HG03521 (cell line): ENCODE measurements at regions not wholly inside any gene's neighbourhood (a gene's known extent, or its start where the extent isn't known, plus 50 kb on each side); places are given as distances from the start of the nearest gene placed in this dataset.

Experiments used
- ATAC-seq: cut with Tn5 transposase; IDR thresholded peaks from one replicate; pipeline ENCODE4 v1.9.1; 2021; ENCODE audit warnings: mild to moderate bottlenecking, moderate library complexity; ENCODE audit not compliant: unreplicated experiment

DNA sequence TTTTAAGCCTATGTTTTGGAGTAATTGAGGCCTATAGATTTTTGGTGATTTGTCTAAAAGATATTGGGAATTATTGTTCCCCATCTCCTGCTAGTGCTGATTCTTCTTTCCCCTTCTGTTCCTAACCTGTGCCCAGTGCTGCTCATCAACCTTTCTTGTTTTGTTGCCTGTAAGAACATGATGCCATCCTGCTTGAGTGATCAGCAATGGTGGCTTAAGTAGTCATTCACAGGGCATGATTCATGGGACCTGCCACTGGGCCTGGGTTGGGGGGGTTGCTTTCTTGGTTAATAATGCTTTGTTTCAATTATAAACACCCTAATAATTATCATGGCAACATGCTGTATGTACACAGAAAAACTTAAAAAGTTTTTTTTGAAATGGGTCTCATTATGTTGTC, 562.9 kb upstream of the SETBP1 start:
- ATAC-seq = no peak

DNA sequence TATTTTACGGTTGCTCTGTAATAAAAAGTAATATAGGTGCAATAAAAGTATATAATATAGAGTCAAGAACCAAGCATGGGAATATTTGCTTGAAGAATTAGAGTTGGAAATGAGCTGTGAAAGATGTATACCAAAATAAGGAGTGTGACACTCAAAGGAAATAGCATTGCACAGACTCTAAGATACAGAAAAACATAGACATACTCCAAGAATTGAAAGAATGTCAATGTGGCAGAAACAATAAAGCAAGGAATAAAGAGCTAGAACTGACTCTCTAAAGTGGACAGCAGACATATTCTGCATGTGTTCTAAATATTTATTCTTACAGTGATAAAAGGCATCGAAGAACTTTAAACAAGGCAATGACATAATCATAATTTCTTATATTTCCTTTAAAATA, 561.1 kb upstream of the SETBP1 start:
- no peak for ATAC-seq

DNA sequence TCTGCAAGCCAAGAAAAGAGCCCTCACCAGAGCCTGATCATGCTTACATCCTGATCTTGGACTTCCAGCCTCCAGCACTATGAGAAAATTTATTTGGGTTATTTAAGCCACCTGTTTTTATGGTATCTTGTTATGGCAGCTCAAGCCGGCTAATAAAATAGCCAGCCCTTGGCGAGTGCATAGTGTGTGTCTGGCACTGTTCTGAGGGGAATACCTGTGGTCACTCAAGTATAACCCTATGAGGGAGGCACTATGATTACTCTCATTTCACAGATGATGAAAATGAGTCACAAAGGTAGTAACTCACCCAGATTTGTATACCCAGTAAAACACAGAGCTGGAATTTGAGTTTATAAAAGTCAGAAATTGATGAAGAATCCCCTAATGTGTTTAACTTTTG, 556.9 kb upstream of the SETBP1 start:
- ATAC-seq = no peak

DNA sequence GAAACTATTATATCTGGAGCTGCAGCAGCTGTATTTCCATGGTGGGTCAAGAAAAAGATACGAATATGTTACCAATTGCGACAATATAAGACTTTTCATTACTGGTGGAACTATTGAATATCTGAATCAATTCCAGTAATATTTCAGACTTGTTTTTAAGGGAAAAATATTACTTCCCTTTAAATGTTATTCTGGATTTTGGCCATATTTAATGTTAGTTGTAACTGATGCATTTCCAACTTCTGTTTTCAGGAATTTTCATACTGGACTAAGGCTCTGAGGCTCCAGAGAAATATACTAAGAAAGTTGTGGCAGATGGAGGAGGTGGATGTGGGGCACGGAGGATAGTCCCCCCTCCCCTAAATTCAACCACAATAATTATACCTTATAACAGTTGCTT, 555.2 kb upstream of the SETBP1 start:
- no peak for ATAC-seq

DNA sequence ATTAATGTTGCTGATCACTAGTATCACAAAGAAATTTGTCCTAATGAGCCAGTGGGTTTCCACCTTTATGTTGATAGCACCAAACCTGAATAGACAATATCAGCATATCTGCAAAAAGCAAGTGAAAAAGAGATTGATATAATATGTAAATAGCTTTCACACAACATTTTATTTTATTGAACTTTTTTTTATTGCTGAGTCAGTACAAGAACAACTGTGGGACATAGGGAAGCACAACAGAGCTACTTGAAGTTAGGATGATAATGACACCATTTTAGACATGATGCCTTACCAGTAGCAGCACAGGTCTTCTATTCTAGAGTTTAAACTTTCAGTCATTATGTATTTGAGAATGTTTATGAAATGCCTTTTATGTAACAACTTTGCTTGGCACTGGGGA, 554.1 kb upstream of the SETBP1 start:
- ATAC-seq = no peak

DNA sequence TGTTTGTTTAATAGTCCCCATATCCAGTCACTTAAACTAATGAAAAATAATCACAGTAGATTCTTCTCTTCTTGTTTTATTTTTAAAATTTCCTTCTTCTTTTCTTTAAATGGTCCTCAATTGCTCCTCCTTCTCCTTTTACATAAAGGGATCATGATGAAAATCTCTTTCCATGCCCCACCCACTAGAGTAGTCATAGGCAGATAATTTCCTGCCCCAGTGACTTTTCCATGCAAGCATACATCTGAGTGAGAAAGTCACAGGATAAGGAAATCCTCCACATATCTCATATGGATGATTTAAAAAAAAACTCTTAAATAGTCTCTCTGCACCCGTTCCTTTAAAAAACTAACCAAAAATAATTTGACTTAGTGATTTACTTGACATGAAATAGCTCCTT, 552.3 kb upstream of the SETBP1 start:
- ATAC-seq = no peak

DNA sequence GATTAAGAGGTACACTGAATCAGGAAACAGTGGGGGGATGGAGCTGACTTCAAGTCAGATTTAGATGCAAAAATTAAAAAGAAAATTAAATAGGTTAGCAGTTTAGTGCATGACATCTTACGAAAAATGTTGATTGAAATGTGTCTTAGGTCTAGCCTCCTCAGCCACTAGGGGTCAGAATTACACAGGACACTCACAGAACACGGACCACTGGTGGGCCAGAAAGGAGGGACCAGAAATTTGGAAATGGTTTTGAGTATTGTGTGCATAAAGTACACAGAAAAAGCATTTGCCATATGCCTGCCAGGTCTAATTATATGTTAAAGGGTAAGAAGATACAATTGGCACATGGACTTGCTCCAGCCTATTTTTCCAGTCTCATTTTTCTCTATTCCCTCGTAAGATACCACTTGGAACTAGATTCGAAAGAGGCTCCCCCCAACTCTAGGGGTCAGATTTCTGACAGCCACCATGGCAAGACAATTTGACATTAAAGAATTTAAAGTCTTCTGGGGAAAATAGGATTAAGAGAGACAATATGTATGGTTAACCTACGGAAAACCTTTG, 550.2 kb upstream of the SETBP1 start:
- ATAC-seq = peak; percentile 70

DNA sequence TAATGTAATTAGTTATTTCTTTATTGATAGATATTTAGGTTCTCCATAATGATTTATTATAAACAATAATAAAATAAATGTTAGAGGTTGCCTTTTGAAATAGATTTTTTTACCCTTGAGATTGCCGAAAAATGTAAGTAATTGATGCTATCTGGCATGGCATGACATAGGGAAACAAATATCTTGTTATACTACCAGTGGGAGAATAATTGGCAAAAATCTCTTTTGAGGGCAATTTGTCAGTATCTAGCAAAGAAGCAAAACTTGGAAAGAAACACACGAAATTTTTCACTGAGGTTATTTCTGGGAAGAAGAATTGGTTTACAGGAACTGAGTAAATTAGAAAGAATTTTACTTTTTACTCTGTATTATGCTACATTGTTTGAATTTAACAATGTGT, 547.2 kb upstream of the SETBP1 start:
- ATAC-seq = no peak

DNA sequence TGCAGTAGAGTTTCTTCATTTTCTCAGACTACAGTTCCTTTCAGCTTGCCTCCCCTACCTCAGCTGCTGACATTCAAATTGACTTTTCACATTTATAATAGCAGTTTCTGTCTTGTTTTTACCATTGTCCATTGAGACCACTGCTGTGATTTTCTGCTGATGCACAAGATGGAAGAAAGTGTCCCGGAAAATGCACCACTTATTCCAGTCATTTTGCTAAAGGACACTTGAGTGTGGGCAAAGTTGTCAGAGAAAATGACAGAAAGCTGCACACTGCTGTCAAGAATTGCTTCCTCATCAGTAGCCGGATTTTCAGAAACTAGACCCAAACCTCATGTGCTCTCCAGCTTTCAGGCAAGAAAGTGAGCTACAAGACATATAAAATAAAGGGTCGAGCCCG, 546.2 kb upstream of the SETBP1 start:
- ATAC-seq = no peak

DNA sequence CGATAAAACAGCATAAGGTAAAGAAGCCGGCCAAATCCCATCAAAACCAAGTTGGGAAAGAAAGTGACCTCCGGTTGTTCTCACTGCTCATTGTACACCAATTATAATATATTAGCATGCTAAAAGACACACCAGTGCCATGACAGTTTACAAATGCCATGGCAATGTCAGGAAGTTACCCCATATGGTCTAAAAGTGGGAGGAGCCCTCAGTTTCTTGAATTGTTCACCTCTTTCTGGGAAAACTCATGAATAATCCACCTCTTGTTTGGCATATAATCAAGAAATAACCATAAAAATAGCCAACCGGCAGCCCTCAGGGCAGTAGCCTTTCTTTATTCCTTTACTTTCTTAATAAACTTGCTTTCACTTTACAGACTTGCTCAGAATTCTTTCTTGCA, 544.9 kb upstream of the SETBP1 start:
- ATAC-seq = no peak

DNA sequence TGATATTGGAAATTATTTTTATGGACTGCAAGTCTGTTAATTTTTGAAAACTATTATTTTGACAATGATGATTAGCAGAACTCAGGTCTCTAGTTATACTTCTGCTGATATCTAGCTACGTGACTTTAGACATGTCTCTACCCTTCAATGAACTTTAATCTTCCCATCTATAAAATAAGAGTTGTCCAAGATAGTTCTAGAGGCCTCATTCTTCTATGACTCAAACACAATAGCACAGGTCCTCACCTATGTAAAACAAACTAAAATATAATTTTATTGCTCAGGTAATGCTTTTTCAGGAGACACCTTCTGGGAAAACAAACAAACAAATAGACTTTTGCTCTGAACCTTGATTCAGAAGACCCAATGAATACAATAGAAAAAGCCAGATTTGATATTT, 544.4 kb upstream of the SETBP1 start:
- ATAC-seq = no peak

DNA sequence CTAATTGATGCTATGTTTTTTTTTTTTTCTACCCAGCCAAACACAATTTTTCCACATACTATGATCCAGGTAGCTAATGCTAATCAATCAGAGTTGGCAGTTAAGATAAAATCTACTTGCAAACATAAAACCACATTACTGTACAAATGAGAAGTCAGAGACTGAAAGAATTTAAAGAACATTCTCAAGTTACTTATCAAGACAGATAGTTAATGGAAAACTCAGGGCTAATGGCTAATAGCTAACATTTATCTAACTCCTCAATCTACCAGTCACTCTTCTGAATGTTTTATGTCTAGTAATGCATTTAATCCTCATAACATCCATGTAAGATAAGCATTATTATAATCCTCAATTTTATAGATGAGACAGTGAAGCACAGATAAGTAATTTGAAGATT, 537.6 kb upstream of the SETBP1 start:
- no peak for ATAC-seq

DNA sequence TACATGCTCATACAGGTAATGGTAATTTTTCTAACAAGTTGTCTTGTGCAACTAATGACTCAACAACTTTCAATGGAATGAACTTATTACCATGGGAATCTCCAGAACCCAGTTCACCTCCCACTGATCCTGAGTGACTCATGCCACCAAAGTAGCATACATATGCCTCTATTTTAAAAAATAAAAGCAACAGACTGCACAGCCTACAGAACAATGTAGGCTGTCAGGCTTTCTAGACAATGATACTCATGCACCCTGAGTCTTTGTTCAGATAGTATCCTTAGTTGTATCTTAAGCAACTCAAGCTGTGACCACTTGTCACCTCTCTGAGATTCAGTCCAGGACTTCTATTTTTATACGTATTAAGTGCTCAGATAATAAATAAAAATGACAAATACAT, 531.0 kb upstream of the SETBP1 start:
- no peak for ATAC-seq

DNA sequence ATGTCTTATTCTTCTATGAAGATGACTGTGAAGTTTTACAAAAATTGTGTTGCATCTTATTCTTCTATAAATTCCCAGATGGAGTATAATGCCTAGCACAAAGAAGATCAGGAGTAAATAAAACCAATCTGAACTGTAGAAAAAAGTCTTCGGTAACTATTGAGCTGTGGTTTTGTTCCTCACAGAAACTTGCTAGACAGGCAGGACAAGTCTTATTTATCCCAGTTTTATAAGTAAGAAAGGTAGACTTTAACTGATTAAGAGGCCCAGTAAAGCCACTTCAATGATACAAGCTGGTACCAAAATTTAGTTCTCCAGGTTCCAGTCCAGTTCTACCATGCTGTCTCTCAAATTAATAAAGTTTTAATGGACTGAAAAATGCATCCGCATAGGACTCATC, 526.7 kb upstream of the SETBP1 start:
- ATAC-seq = no peak

DNA sequence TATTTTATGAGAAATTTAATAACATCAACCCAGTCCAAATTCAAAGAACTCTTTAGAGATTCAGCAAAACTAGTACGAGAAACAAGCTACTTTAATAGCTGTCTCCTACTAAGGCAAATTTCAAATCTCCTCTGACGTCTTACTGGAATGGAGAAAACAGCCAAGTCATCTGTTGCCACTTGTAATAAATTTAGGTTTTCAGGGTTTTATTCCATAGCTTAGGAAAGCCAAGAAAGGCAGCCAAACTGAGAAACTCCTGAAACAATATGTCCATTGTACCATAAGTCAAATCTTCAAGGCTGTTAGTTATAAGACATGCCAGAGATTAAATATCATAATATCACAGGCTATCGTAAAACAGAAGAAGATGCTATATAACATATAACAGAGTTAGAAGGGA, 524.6 kb upstream of the SETBP1 start:
- no peak for ATAC-seq

DNA sequence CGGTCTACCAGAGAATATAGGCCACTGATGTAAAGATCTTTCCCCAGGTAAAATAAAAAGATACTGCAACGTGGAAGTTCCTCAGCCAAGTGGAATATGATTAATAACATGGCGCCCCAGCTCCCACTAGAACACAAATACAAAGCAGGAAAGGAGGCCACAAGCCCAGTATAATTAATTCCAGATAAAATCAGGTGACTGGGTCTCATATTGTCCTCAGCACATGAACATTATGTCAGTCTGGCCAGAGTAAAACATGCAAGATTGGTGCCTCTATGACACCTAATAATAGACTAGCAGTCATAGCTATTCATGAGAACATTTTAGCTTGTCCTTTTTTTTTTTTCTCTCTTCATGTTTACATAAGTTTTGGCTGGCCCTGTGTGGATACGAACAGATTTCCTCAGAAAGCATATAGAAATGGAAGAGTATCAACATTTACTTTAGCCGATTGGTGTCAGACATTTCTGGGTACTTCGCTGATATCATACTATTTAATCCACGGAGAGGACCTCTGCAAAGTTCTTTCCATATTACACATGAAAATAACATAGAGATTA, 523.8 kb upstream of the SETBP1 start:
- no peak for ATAC-seq

DNA sequence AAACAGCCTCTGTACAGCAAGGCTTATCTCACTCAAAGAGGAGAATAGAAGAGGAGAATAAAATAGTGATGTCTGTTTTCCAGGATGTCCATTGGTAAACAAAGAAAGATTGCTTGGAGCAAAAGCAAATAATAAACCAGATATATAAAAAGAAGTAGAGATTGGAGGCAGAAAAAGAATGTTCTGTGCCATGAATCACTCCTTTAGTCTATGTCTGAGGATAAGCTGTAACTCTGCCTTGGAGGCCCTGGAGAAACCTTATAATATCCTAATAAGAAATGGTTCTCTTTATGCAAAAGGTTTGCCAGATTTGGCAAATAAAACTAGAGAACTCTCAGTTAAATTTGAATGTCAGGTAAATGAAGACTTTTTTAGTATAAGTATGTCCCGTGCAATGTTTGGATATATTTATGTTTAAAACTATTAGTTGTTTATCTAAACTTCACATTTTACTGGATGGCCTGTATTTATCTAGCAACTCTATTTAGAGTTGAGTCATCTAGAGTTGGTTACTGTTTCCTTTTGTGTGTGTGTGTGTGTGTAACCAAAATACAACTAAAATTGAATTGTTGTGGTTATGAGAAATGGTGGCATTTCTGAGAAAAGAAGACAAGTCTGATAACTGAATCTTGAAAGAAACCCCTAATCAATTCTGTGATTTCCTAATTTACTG, 510.3 kb upstream of the SETBP1 start:
- no peak for ATAC-seq

DNA sequence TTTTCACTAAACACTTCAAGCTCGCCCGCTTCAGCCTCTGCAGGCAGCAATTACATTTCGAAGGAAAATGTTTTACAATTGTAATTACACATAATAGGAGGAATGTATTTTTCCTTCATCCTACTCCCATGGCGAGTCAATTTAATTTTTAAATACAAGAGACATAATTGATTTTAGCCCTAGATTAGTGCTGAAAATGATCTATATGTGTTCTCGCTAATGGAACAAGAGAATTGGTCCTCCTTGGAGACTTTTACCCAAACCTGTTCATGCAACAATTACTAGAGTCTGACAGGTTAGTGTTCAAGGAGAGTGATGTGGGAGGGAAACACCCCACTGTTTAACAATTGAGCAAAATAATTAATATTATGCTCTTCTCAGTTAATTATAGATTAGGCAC, 509.4 kb upstream of the SETBP1 start:
- ATAC-seq = no peak

DNA sequence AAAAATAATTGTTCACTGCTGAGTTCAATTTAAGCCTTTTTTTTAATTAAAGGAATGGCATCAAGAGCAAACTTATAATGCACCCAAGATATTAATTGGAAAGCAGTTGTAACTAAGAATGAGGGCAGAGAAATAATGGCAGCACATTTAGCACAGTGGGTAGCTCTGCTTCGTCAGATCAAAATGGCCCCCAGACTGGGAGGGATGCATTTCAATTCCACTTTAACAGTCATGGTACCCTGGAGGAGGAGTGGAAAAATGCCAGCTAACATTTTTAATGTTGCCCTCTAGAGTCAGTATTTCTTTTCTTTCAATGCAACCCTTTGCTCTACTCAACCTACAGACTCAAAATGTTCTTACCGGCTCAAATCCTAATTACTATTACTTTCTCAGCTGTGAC, 504.8 kb upstream of the SETBP1 start:
- ATAC-seq = no peak

DNA sequence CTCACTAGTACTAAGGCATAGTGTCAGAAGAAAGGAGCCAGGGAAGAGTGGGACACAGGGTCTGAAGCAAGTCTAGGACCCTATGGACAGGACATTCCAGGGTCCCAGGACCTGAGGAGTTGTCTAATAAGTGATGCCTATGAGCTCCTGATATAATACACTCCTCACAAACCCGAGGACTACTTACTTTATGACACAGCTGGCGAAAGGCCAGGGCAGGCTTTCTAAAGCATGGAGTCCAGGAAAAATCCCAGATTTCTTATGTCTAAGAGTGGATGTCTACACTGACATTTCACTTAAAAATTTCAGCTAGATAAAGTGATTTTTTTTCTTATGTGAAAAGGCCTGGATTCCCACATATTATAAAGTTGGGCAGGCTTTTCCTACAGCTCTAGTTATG, 502.2 kb upstream of the SETBP1 start:
- ATAC-seq = no peak

DNA sequence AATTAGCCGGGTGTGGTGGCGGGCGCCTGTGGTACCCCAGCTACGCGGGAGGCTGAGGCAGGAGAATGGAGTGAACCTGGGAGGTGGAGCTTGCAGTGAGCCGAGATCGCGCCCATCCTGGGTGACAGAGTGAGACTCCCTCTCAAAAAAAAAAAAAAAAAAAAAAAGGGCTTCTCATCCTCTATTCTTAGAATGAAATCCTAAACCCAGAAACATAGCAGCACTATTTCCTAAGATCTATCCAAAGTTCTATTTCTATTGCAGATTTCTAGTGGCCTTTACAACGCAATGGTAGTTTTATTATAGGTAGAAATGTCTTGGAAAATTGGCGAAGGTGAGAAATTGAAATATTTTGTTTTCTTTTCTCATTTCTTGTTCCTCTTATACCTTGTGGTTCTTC, 501.0 kb upstream of the SETBP1 start:
- ATAC-seq = no peak

DNA sequence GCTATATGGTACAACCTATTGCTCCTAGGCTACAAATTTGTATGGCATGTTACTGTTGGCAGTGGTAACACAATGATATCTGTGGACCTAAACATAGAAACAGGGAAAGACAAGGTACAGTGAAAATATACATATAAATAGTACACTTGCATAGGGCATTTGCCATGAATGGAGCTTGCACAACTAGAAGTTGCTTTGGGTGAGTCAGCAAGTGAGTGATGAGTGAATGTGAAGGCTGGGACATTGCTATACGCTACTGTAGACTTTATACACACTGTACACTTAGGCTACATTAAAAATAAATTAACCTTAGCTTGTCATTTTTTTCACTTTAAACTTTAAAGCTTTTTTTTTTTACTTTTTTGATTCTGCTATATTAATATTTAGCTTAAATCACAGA, 500.0 kb upstream of the SETBP1 start:
- no peak for ATAC-seq
